CD14-positive monocyte (primary cell): ENCODE measurements at regions not wholly inside any gene's neighbourhood (a gene's known extent, or its start where the extent isn't known, plus 50 kb on each side); places are given as distances from the start of the nearest gene placed in this dataset.

Experiments
- DNase-seq, 3 donors: peaks; one replicate each; pipeline ENCODE4 v3.0.0-alpha.2; 2011 to 2022
- H2AFZ ChIP-seq: 2 replicates; pipeline ENCODE4 v1.6.0; 2012; ENCODE audit warnings: mild to moderate bottlenecking, low read depth, low read length, inconsistent platforms; ENCODE audit not compliant: insufficient read depth, poor library complexity, severe bottlenecking
- H3K27ac ChIP-seq, 2 donors: 1 replicate in 1 of 2; 2 replicates in 1 of 2; pipeline ENCODE4 v1.5.1; 2012 to 2013; ENCODE audit warnings: low read length in 2 of 2, control low read depth in 1 of 2, inconsistent platforms in 1 of 2, low read depth in 1 of 2, mild to moderate bottlenecking in 1 of 2
- H3K27me3 ChIP-seq, 2 donors: one replicate each; pipeline versions ENCODE4 v1.6.0 to v1.6.1; 2011 to 2013; ENCODE audit warnings: low read length in 2 of 2; ENCODE audit not compliant: control insufficient read depth in 2 of 2, insufficient read depth in 2 of 2
- H3K36me3 ChIP-seq, 2 donors: replicated peaks in 1 of 2; 1 replicate in 1 of 2; 2 replicates in 1 of 2; pipeline versions ENCODE4 v1.5.1 to v1.6.1; 2012 to 2013; ENCODE audit warnings: low read length in 2 of 2, control low read depth in 1 of 2, inconsistent platforms in 1 of 2, mild to moderate bottlenecking in 1 of 2; ENCODE audit not compliant: insufficient read depth in 2 of 2, control insufficient read depth in 1 of 2
- H3K4me1 ChIP-seq, 2 donors: 1 replicate in 1 of 2; 2 replicates in 1 of 2; pipeline versions ENCODE4 v1.5.1 to v1.6.1; 2012 to 2013; ENCODE audit warnings: low read length in 2 of 2, control low read depth in 1 of 2, inconsistent platforms in 1 of 2, mild to moderate bottlenecking in 1 of 2, moderate library complexity in 1 of 2; ENCODE audit not compliant: insufficient read depth in 2 of 2, control insufficient read depth in 1 of 2
- H3K4me2 ChIP-seq: replicated peaks from 2 replicates; pipeline ENCODE3; 2012; ENCODE audit warnings: low read length, moderate library complexity, mild to moderate bottlenecking; ENCODE audit not compliant: poor library complexity, severe bottlenecking; ENCODE audit errors: extremely low read depth
- H3K4me3 ChIP-seq, 3 experiments: fragments of 200-600 bp in 1 of 3; sonication (generic) in 1 of 3; replicated peaks in 1 of 3; 1 replicate in 2 of 3; 2 replicates in 1 of 3; pipeline ENCODE4 v1.5.1; 2011 to 2013; ENCODE audit warnings: low read length in 3 of 3, mild to moderate bottlenecking in 3 of 3, control low read depth in 2 of 3, low read depth in 2 of 3, inconsistent platforms in 1 of 3, moderate library complexity in 1 of 3
- H3K79me2 ChIP-seq: 2 replicates; pipeline ENCODE4 v1.6.0; 2012; ENCODE audit warnings: mild to moderate bottlenecking, control low read depth, inconsistent platforms, low read length, moderate library complexity; ENCODE audit not compliant: insufficient read depth
- H3K9ac ChIP-seq: 2 replicates; pipeline ENCODE4 v1.6.0; 2017; ENCODE audit warnings: low read length, mild to moderate bottlenecking; ENCODE audit not compliant: insufficient read depth, poor library complexity, severe bottlenecking
- H3K9me3 ChIP-seq, 2 donors: replicated peaks in 1 of 2; 1 replicate in 1 of 2; 2 replicates in 1 of 2; pipeline versions ENCODE4 v1.5.1 to v1.6.1; 2012 to 2013; ENCODE audit warnings: low read length in 2 of 2, control low read depth in 1 of 2; ENCODE audit not compliant: control insufficient read depth in 1 of 2, insufficient read depth in 1 of 2
- H4K20me1 ChIP-seq: 2 replicates; pipeline ENCODE4 v1.6.0; 2012; ENCODE audit warnings: mild to moderate bottlenecking, low read length, control low read depth, moderate library complexity; ENCODE audit not compliant: insufficient read depth
- H3K27ac Mint-ChIP-seq, 7 donors: one replicate each; pipeline ENCODE4 v1.8.0; 2020; ENCODE audit warnings: mild to moderate bottlenecking in 7 of 7, mixed read lengths in 7 of 7, moderate library complexity in 6 of 7, inconsistent platforms in 2 of 7
- H3K27me3 Mint-ChIP-seq, 3 donors: one replicate each; pipeline ENCODE4 v1.8.0; 2021 to 2022; ENCODE audit warnings: low read depth in 3 of 3, mild to moderate bottlenecking in 3 of 3, mixed read lengths in 3 of 3, moderate library complexity in 3 of 3, inconsistent platforms in 1 of 3
- H3K36me3 Mint-ChIP-seq, 2 donors: one replicate each; pipeline ENCODE4 v1.8.0; 2020; ENCODE audit warnings: mixed read lengths in 2 of 2, inconsistent platforms in 1 of 2, mild to moderate bottlenecking in 1 of 2
- H3K4me1 Mint-ChIP-seq: one replicate; pipeline ENCODE4 v1.8.0; 2020; ENCODE audit warnings: mild to moderate bottlenecking, mixed read lengths
- H3K4me3 Mint-ChIP-seq, 2 donors: one replicate each; pipeline ENCODE4 v1.8.0; 2020; ENCODE audit warnings: mild to moderate bottlenecking in 2 of 2, mixed read lengths in 2 of 2, moderate library complexity in 1 of 2
- H3K9me3 Mint-ChIP-seq, 7 donors: one replicate each; pipeline ENCODE4 v1.8.0; 2020 to 2022; ENCODE audit warnings: mixed read lengths in 7 of 7, mild to moderate bottlenecking in 6 of 7, moderate library complexity in 6 of 7, inconsistent platforms in 2 of 7
- WGBS: methylation state at CpG from one replicate; pipeline ENCODE4 v1.1.5; 2013; ENCODE audit warnings: missing lambda C conversion rate; ENCODE audit not compliant: insufficient coverage; 5-methylcytosine and 5-hydroxymethylcytosine counted together
- intact Hi-C, 2 donors: fragments of 100-400 bp; cut with micrococcal nuclease; formaldehyde crosslinking; loops; one replicate each; pipeline versions ENCODE4 v1.15.0 to v1.15.1; 2023
- TF ChIP-seq, protein P1 (sequence below): fragments of 200-600 bp; IDR thresholded peaks from one replicate; pipeline ENCODE4 v1.8.0; 2022; ENCODE audit warnings: antibody characterized with exemption, mild to moderate bottlenecking

DNA sequence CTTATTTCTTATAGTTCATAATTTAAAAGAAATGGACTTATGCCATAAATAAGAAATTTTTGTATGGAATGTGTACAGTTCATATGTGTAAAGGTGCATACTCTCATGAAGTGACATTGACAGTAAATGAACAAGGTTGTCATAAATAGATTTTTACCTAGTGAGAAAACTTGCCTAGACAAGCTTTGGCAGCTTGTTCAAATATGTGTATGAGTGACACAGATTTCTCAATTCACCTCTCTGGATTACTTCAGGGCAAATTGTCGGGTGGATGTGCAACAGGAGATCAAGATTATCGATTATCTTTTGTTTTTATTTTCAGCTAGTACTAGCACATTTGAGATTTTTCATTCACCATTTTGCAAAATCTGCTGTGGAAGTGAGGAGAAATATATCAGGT lies 758.1 kb upstream of the ACVR2A start:
- Histone ChIP-seq H2AFZ (no peak overlapping the region), H4K20me1 (no peaks in the 10 kb centered on the region), H3K9me3 (no peaks in the 10 kb centered on the region), H3K79me2 (no peaks in the 10 kb centered on the region), H3K4me3 (no peak overlapping the region), H3K27me3 (no peaks in the 10 kb centered on the region), H3K36me3 (no peaks in the 10 kb centered on the region), H3K4me2 (no peak overlapping the region), H3K4me1 (no peaks in the 10 kb centered on the region), H3K27ac (no peak overlapping the region), H3K9ac (no peak overlapping the region)
- peaks cover 2 to 5% (median 2%) of the 10 kb centered on the region in 3 donors for H3K27me3 Mint-ChIP-seq
- WGBS, result no CpG with 5 or more reads among the region's 2 CpGs
- no peak for DNase-seq
- no peaks in the 10 kb centered on the region for H3K4me1 Mint-ChIP-seq
- H3K4me3 Mint-ChIP-seq, result no peak overlapping the region
- no peak overlapping the region for H3K27ac Mint-ChIP-seq
- no peaks in the 10 kb centered on the region for H3K36me3 Mint-ChIP-seq
- TF ChIP-seq, protein P1, sequence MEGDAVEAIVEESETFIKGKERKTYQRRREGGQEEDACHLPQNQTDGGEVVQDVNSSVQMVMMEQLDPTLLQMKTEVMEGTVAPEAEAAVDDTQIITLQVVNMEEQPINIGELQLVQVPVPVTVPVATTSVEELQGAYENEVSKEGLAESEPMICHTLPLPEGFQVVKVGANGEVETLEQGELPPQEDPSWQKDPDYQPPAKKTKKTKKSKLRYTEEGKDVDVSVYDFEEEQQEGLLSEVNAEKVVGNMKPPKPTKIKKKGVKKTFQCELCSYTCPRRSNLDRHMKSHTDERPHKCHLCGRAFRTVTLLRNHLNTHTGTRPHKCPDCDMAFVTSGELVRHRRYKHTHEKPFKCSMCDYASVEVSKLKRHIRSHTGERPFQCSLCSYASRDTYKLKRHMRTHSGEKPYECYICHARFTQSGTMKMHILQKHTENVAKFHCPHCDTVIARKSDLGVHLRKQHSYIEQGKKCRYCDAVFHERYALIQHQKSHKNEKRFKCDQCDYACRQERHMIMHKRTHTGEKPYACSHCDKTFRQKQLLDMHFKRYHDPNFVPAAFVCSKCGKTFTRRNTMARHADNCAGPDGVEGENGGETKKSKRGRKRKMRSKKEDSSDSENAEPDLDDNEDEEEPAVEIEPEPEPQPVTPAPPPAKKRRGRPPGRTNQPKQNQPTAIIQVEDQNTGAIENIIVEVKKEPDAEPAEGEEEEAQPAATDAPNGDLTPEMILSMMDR, result no peak
- intact Hi-C loops, result no loop called here
- H3K9me3 Mint-ChIP-seq, result no peaks in the 10 kb centered on the region

GRCh38 chr2:147083664-147084063 lies 761.2 kb upstream of the ACVR2A start:
- H3K27me3 Mint-ChIP-seq, result peaks cover 0 to 5% (median 2%) of the 10 kb centered on the region in 3 donors

More at GRCh38 chr2:147083664-147084063, 761.2 kb upstream of the ACVR2A start:
- no peaks in the 10 kb centered on the region for H3K36me3 Mint-ChIP-seq
- WGBS, result 71% methylated on average over 1 of the region's 4 CpGs
- no peaks in the 10 kb centered on the region for H3K4me1 Mint-ChIP-seq
- H3K4me3 Mint-ChIP-seq, result no peak overlapping the region
- no peaks in the 10 kb centered on the region for H3K9me3 Mint-ChIP-seq
- no peak overlapping the region for H3K27ac Mint-ChIP-seq
- no peaks in the 10 kb centered on the region for H3K9me3 ChIP-seq
- no peaks in the 10 kb centered on the region for H3K79me2 ChIP-seq
- no peaks in the 10 kb centered on the region for H3K36me3 ChIP-seq
- H3K4me3 ChIP-seq, result no peak overlapping the region
- H3K27me3 ChIP-seq, result no peaks in the 10 kb centered on the region
- no peak overlapping the region for H3K27ac ChIP-seq
- no peak overlapping the region for H3K4me2 ChIP-seq
- H2AFZ ChIP-seq, result no peak overlapping the region
- H3K9ac ChIP-seq, result no peak overlapping the region
- H4K20me1 ChIP-seq, result no peaks in the 10 kb centered on the region
- no peaks in the 10 kb centered on the region for H3K4me1 ChIP-seq
- TF ChIP-seq, protein P1, result no peak
- no peak for DNase-seq
- intact Hi-C loops, result loop anchor here (5.0 kb wide), 1 partner anchor 829 kb away; no protein-coding TSS in a partner anchor
